CD4-positive, alpha-beta T cell treated with Interleukin-6 at 100 ng/mL for 8 hours (primary cell): ENCODE measurements at regions not wholly inside any gene's neighbourhood (a gene's known extent, or its start where the extent isn't known, plus 50 kb on each side); places are given as distances from the start of the nearest gene placed in this dataset.

Experiments
- DNase-seq: peaks from one replicate; pipeline ENCODE4 v3.0.0-alpha.2; 2020; ENCODE audit warnings: mixed read lengths, low spot score

GRCh38 chr1:195071461-195071860, 1536.8 kb downstream of the KCNT2 start:
- DNase-seq = no peak

- DNase-seq = no peak
Measured at GRCh38 chr1:195065437-195065836, 1542.8 kb downstream of the KCNT2 start.

GRCh38 chr1:195064358-195064757, 1543.9 kb downstream of the KCNT2 start:
- no peak for DNase-seq

GRCh38 chr1:195054217-195054687, 1554.0 kb downstream of the KCNT2 start:
- DNase-seq = no peak

GRCh38 chr1:195053478-195053877, 1554.8 kb downstream of the KCNT2 start:
- no peak for DNase-seq

GRCh38 chr1:195047772-195048171, 1560.5 kb downstream of the KCNT2 start:
- no peak for DNase-seq

GRCh38 chr1:195045072-195045471, 1563.2 kb downstream of the KCNT2 start:
- DNase-seq = no peak

GRCh38 chr1:195030793-195031192, 1577.4 kb downstream of the KCNT2 start:
- DNase-seq = no peak

GRCh38 chr1:195026792-195027191, 1581.4 kb downstream of the KCNT2 start:
- DNase-seq = no peak

- no peak for DNase-seq
Measured at GRCh38 chr1:195019385-195019784, 1588.9 kb downstream of the KCNT2 start.

- DNase-seq = no peak
Measured at GRCh38 chr1:195012995-195013394, 1595.2 kb downstream of the KCNT2 start.

- no peak for DNase-seq
Measured at GRCh38 chr1:195005338-195005737, 1602.9 kb downstream of the KCNT2 start.

GRCh38 chr1:194990483-194990882, 1617.8 kb downstream of the KCNT2 start:
- no peak for DNase-seq

GRCh38 chr1:194975913-194976312, 1632.3 kb downstream of the KCNT2 start:
- no peak for DNase-seq

- DNase-seq = no peak
Measured at GRCh38 chr1:194968916-194969315, 1639.3 kb downstream of the KCNT2 start.

GRCh38 chr1:194959795-194960194, 1648.4 kb downstream of the KCNT2 start:
- DNase-seq = no peak

- DNase-seq = no peak
Measured at GRCh38 chr1:194952171-194952570, 1656.1 kb downstream of the KCNT2 start.

- DNase-seq = no peak
Measured at GRCh38 chr1:194950584-194950983, 1657.7 kb downstream of the KCNT2 start.

- DNase-seq = no peak
Measured at GRCh38 chr1:194940336-194941030, 1667.8 kb downstream of the KCNT2 start.

GRCh38 chr1:194935864-194936263, 1672.4 kb downstream of the KCNT2 start:
- DNase-seq = no peak

- no peak for DNase-seq
Measured at GRCh38 chr1:194931166-194931565, 1677.1 kb downstream of the KCNT2 start.

GRCh38 chr1:194930132-194930531, 1678.1 kb downstream of the KCNT2 start:
- DNase-seq = no peak

- no peak for DNase-seq
Measured at GRCh38 chr1:194929357-194929756, 1678.9 kb downstream of the KCNT2 start.

GRCh38 chr1:194919146-194919545, 1689.1 kb downstream of the KCNT2 start:
- DNase-seq = no peak
